ENCODE measurements at regions not wholly inside any gene's neighbourhood (a gene's known extent, or its start where the extent isn't known, plus 50 kb on each side); places are given as distances from the start of the nearest gene placed in this dataset.

GRCh38 chr7:17706275-17706674, 234.0 kb downstream of the SNX13 start:
- Histone ChIP-seq H3K36me3 (replicated peaks; ENCODE audit: low read depth, low read length) (no peaks in the 10 kb centered on the region), H3K4me3 (ENCODE audit: low read length) (peak overlapping the region; percentile 23), H4K20me1 (ENCODE audit: insufficient read depth, low read length) (no peaks in the 10 kb centered on the region), H3K4me1 (ENCODE audit: low read length) (peaks cover 6% of the 10 kb centered on the region), H3K79me2 (ENCODE audit: low read length) (no peaks in the 10 kb centered on the region), H3K27me3 (ENCODE audit: low read depth, low read length) (no peaks in the 10 kb centered on the region), H2AFZ (ENCODE audit: low read depth, low read length) (no peak overlapping the region), H3K9me3 (ENCODE audit: insufficient read depth, low read length) (no peaks in the 10 kb centered on the region), H3K9ac (ENCODE audit: low read length) (no peak overlapping the region), H3K4me2 (ENCODE audit: low read length) (peak overlapping the region; percentile 49), H3K27ac (ENCODE audit: low read length) (no peak overlapping the region)
- TF ChIP-seq, protein P1, sequence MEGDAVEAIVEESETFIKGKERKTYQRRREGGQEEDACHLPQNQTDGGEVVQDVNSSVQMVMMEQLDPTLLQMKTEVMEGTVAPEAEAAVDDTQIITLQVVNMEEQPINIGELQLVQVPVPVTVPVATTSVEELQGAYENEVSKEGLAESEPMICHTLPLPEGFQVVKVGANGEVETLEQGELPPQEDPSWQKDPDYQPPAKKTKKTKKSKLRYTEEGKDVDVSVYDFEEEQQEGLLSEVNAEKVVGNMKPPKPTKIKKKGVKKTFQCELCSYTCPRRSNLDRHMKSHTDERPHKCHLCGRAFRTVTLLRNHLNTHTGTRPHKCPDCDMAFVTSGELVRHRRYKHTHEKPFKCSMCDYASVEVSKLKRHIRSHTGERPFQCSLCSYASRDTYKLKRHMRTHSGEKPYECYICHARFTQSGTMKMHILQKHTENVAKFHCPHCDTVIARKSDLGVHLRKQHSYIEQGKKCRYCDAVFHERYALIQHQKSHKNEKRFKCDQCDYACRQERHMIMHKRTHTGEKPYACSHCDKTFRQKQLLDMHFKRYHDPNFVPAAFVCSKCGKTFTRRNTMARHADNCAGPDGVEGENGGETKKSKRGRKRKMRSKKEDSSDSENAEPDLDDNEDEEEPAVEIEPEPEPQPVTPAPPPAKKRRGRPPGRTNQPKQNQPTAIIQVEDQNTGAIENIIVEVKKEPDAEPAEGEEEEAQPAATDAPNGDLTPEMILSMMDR (IDR thresholded peaks at IDR 0.05; ENCODE audit: low read depth, low read length): no peak
- TF ChIP-seq EZH2phosphoT487 (IDR thresholded peaks at IDR 0.05; ENCODE audit: low read depth): no peak

- no peaks in the 10 kb centered on the region for H3K27me3 ChIP-seq (ENCODE audit: low read depth, low read length)
- H3K9me3 ChIP-seq (ENCODE audit: insufficient read depth, low read length): no peaks in the 10 kb centered on the region
- no peak overlapping the region for H2AFZ ChIP-seq (ENCODE audit: low read depth, low read length)
- TF ChIP-seq, protein P1 (IDR thresholded peaks at IDR 0.05; ENCODE audit: low read depth, low read length): peak; percentile 77
- no peak for TF ChIP-seq EZH2phosphoT487 (IDR thresholded peaks at IDR 0.05; ENCODE audit: low read depth)
- no peaks in the 10 kb centered on the region for H3K79me2 ChIP-seq (ENCODE audit: low read length)
- peaks cover 6% of the 10 kb centered on the region for H3K4me1 ChIP-seq (ENCODE audit: low read length)
- peak overlapping the region; percentile 49 for H3K4me2 ChIP-seq (ENCODE audit: low read length)
- H4K20me1 ChIP-seq (ENCODE audit: insufficient read depth, low read length): no peaks in the 10 kb centered on the region
- peak overlapping the region; percentile 23 for H3K4me3 ChIP-seq (ENCODE audit: low read length)
- no peaks in the 10 kb centered on the region for H3K36me3 ChIP-seq (replicated peaks; ENCODE audit: low read depth, low read length)
- no peak overlapping the region for H3K27ac ChIP-seq (ENCODE audit: low read length)
- H3K9ac ChIP-seq (ENCODE audit: low read length): no peak overlapping the region
Measured at GRCh38 chr7:17706734-17707133, 233.6 kb downstream of the SNX13 start.

GRCh38 chr7:17709127-17709526, 231.2 kb downstream of the SNX13 start:
- H3K9me3 ChIP-seq (ENCODE audit: insufficient read depth, low read length): no peaks in the 10 kb centered on the region
- H2AFZ ChIP-seq (ENCODE audit: low read depth, low read length): no peak overlapping the region
- no peak overlapping the region for H3K4me3 ChIP-seq (ENCODE audit: low read length)
- no peaks in the 10 kb centered on the region for H3K27me3 ChIP-seq (ENCODE audit: low read depth, low read length)
- no peaks in the 10 kb centered on the region for H3K36me3 ChIP-seq (replicated peaks; ENCODE audit: low read depth, low read length)
- no peaks in the 10 kb centered on the region for H4K20me1 ChIP-seq (ENCODE audit: insufficient read depth, low read length)
- no peak overlapping the region for H3K27ac ChIP-seq (ENCODE audit: low read length)
- peaks cover 6% of the 10 kb centered on the region for H3K4me1 ChIP-seq (ENCODE audit: low read length)
- TF ChIP-seq, protein P1 (IDR thresholded peaks at IDR 0.05; ENCODE audit: low read depth, low read length): no peak
- no peak overlapping the region for H3K9ac ChIP-seq (ENCODE audit: low read length)
- no peaks in the 10 kb centered on the region for H3K79me2 ChIP-seq (ENCODE audit: low read length)
- no peak overlapping the region for H3K4me2 ChIP-seq (ENCODE audit: low read length)

GRCh38 chr7:17709599-17709998, 230.7 kb downstream of the SNX13 start:
- Histone ChIP-seq H4K20me1 (ENCODE audit: insufficient read depth, low read length) (no peaks in the 10 kb centered on the region), H3K4me3 (ENCODE audit: low read length) (no peak overlapping the region), H3K27me3 (ENCODE audit: low read depth, low read length) (no peaks in the 10 kb centered on the region), H3K4me2 (ENCODE audit: low read length) (no peak overlapping the region), H3K27ac (ENCODE audit: low read length) (no peak overlapping the region), H2AFZ (ENCODE audit: low read depth, low read length) (no peak overlapping the region), H3K4me1 (ENCODE audit: low read length) (peaks cover 6% of the 10 kb centered on the region), H3K79me2 (ENCODE audit: low read length) (no peaks in the 10 kb centered on the region), H3K9ac (ENCODE audit: low read length) (no peak overlapping the region), H3K9me3 (ENCODE audit: insufficient read depth, low read length) (no peaks in the 10 kb centered on the region), H3K36me3 (replicated peaks; ENCODE audit: low read depth, low read length) (no peaks in the 10 kb centered on the region)
- TF ChIP-seq, protein P1 (IDR thresholded peaks at IDR 0.05; ENCODE audit: low read depth, low read length): no peak
- TF ChIP-seq EZH2phosphoT487 (IDR thresholded peaks at IDR 0.05; ENCODE audit: low read depth): no peak
